H1 (cell line): ENCODE measurements at regions not wholly inside any gene's neighbourhood (a gene's known extent, or its start where the extent isn't known, plus 50 kb on each side); places are given as distances from the start of the nearest gene placed in this dataset.

ENCODE experiments used
- ATF2 ChIP-seq: IDR thresholded peaks from 2 replicates; pipeline ENCODE4 v1.6.1; 2012; ENCODE audit warnings: low read length, inconsistent platforms
- CTCF ChIP-seq, 3 experiments: IDR thresholded peaks; 1 replicate in 2 of 3; 2 replicates in 1 of 3; pipeline versions ENCODE4 v1.5.1 to v1.6.1; 2011; ENCODE audit warnings: low read length in 3 of 3, mild to moderate bottlenecking in 3 of 3, inconsistent platforms in 2 of 3, low read depth in 1 of 3, moderate library complexity in 1 of 3; ENCODE audit not compliant: insufficient read depth in 1 of 3; ENCODE audit errors: control extremely low read depth in 1 of 3
- TBP ChIP-seq: IDR thresholded peaks from 2 replicates; pipeline ENCODE4 v1.6.1; 2011; ENCODE audit warnings: low read depth, low read length, improper control_type of control experiment
- TCF12 ChIP-seq: IDR thresholded peaks from 2 replicates; pipeline ENCODE4 v1.6.1; 2011; ENCODE audit warnings: low read depth, mild to moderate bottlenecking, low read length

- TF ChIP-seq CTCF (IDR thresholded peaks at IDR 0.05; ENCODE audit: control extremely low read depth in 1 of 3, insufficient read depth in 1 of 3, low read depth in 1 of 3, low read length in 3 of 3), result no peak
- no peak for TF ChIP-seq TCF12
- no peak for TF ChIP-seq TBP
- TF ChIP-seq ATF2, result no peak
Observed at GRCh38 chr12:42027546-42027945, 117.1 kb downstream of the GXYLT1 start (continued).
